Bronchial epithelial cell (primary cell): ENCODE measurements at regions not wholly inside any gene's neighbourhood (a gene's known extent, or its start where the extent isn't known, plus 50 kb on each side); places are given as distances from the start of the nearest gene placed in this dataset.

Experiments
- DNase-seq: peaks from one replicate; pipeline ENCODE4 v3.0.0-alpha.2; 2010; ENCODE audit warnings: low read depth
- FAIRE-seq: peaks from 2 replicates; lab custom pipeline; 2011; peaks lifted over from hg19 to GRCh38; lab: Jason Lieb, UNC
- H3K27me3 ChIP-seq: 2 replicates; pipeline ENCODE4 v1.5.1; 2011; ENCODE audit warnings: low read length; ENCODE audit not compliant: control insufficient read depth, insufficient read depth
- H3K36me3 ChIP-seq: 2 replicates; pipeline ENCODE4 v1.5.1; 2011; ENCODE audit warnings: low read length; ENCODE audit not compliant: control insufficient read depth, insufficient read depth
- H3K4me3 ChIP-seq: 2 replicates; pipeline ENCODE4 v1.5.1; 2011; ENCODE audit warnings: mild to moderate bottlenecking, low read depth, low read length, control low read depth
- TF ChIP-seq, protein P1 (sequence below): IDR thresholded peaks from 2 replicates; pipeline ENCODE4 v1.5.1; 2011; ENCODE audit warnings: mild to moderate bottlenecking, moderate library complexity, low read length, control low read depth, inconsistent platforms; ENCODE audit not compliant: insufficient read depth, severe bottlenecking

- Histone ChIP-seq H3K36me3 (no peaks in the 10 kb centered on the region), H3K27me3 (peaks cover 2% of the 10 kb centered on the region), H3K4me3 (no peak overlapping the region)
- DNase-seq (no peak), FAIRE-seq (no peak)
- TF ChIP-seq, protein P1, sequence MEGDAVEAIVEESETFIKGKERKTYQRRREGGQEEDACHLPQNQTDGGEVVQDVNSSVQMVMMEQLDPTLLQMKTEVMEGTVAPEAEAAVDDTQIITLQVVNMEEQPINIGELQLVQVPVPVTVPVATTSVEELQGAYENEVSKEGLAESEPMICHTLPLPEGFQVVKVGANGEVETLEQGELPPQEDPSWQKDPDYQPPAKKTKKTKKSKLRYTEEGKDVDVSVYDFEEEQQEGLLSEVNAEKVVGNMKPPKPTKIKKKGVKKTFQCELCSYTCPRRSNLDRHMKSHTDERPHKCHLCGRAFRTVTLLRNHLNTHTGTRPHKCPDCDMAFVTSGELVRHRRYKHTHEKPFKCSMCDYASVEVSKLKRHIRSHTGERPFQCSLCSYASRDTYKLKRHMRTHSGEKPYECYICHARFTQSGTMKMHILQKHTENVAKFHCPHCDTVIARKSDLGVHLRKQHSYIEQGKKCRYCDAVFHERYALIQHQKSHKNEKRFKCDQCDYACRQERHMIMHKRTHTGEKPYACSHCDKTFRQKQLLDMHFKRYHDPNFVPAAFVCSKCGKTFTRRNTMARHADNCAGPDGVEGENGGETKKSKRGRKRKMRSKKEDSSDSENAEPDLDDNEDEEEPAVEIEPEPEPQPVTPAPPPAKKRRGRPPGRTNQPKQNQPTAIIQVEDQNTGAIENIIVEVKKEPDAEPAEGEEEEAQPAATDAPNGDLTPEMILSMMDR, result no peak
Observed at GRCh38 chr2:107775211-107775610, 51.5 kb upstream of the RGPD4 start.

DNA sequence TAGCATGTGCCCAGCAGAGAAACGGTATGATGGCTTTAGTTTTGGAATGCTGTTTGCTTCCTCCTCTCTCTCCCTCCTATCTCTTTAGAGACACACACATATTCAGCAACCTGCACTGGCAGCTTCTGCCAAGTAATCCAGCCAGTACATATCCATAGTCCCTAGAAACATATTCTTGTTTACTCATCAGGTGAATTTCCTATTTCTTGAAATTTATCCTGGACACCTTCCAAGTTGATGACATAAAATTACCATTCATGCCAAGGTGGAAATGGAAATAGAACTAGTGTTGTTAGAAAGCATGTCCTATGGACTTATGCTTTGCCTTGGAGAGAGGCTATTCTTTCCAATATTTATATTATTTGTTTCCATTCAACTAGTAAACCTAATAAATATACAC lies 50.9 kb upstream of the RGPD4 start:
- TF ChIP-seq, protein P1, result no peak
- Histone ChIP-seq H3K4me3 (no peak overlapping the region), H3K27me3 (peaks cover 2% of the 10 kb centered on the region), H3K36me3 (no peaks in the 10 kb centered on the region)
- FAIRE-seq (no peak), DNase-seq (peak; percentile 51)

DNA sequence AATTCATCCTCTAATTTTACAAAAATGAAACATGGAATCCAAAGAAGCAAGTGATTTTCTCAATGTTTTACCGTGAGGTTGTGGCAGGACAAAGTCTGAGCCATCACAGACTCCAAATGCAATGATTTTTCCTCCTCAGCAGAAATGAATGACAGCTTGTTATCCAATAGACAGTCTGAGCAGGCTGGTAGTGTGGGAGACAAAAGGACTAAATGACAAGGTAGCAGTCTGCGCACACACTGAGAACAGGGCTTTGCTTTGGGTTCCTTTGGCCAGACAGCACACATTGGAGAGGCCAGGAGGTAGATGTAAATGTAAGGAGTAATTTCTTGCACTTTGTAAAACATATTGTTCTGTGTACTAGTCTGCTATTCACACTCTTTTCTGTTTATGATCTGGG lies 50.3 kb upstream of the RGPD4 start:
- peaks cover 2% of the 10 kb centered on the region for H3K27me3 ChIP-seq
- H3K36me3 ChIP-seq, result no peaks in the 10 kb centered on the region
- DNase-seq (no peak), FAIRE-seq (no peak)
- TF ChIP-seq, protein P1, result no peak
- no peak overlapping the region for H3K4me3 ChIP-seq
